Panc1 (cell line): ENCODE measurements at regions not wholly inside any gene's neighbourhood (a gene's known extent, or its start where the extent isn't known, plus 50 kb on each side); places are given as distances from the start of the nearest gene placed in this dataset.

ENCODE experiments used
- ATAC-seq: fragments of 200-7000 bp; cut with Tn5 transposase; 2 replicates; pipeline ENCODE4 v1.9.1; 2020; ENCODE audit warnings: mild to moderate bottlenecking, moderate library complexity
- BruUV-seq: library from RNA; stranded (reverse); fragments of 400-500 nt; replicated peaks from 2 replicates; lab custom pipeline; 2021; lab: Mats Ljungman, UMichigan
- CTCF ChIA-PET: fragments of 300-600 bp; sonication (Branson Sonifier 250); formaldehyde crosslinking; loops from one replicate; lab custom pipeline; 2022; ENCODE audit warnings: antibody characterized with exemption; lab: Charles Lee
- POLR2A ChIA-PET: fragments of 300-600 bp; sonication (Branson Sonifier 250); formaldehyde crosslinking; loops from one replicate; lab custom pipeline; 2022; ENCODE audit warnings: antibody characterized with exemption; lab: Charles Lee
- DNase-seq: peaks from one replicate; pipeline ENCODE4 v3.0.0-alpha.2; 2010; ENCODE audit warnings: low read depth, low spot score
- H3K27ac ChIP-seq: 2 replicates; pipeline ENCODE4 v1.5.1; 2011; ENCODE audit warnings: mild to moderate bottlenecking, low read length, inconsistent platforms
- H3K27me3 ChIP-seq: fragments of 200-500 bp; sonication (Bioruptor generic); 2 replicates; pipeline ENCODE4 v1.6.0; 2014; ENCODE audit warnings: low read length, inconsistent platforms; ENCODE audit not compliant: control insufficient read depth, insufficient read depth
- H3K36me3 ChIP-seq: fragments of 200-500 bp; sonication (Bioruptor generic); 2 replicates; pipeline ENCODE4 v1.5.1; 2014; ENCODE audit warnings: inconsistent platforms, mild to moderate bottlenecking, low read length, moderate library complexity; ENCODE audit not compliant: control insufficient read depth, insufficient read depth
- H3K4me1 ChIP-seq: 2 replicates; pipeline ENCODE4 v1.5.1; 2011; ENCODE audit warnings: inconsistent platforms, mild to moderate bottlenecking, low read length, moderate library complexity; ENCODE audit not compliant: control insufficient read depth, insufficient read depth
- H3K4me3 ChIP-seq, 2 experiments: 2 replicates each; pipeline ENCODE4 v1.5.1; 2011 to 2012; ENCODE audit warnings: low read depth in 2 of 2, low read length in 2 of 2, mild to moderate bottlenecking in 2 of 2, inconsistent platforms in 1 of 2, moderate library complexity in 1 of 2
- H3K9me3 ChIP-seq: fragments of 200-500 bp; sonication (Bioruptor generic); 2 replicates; pipeline ENCODE4 v1.5.1; 2014; ENCODE audit warnings: low read depth, mild to moderate bottlenecking, inconsistent platforms, low read length, moderate library complexity; ENCODE audit not compliant: control insufficient read depth, insufficient read depth
- CTCF ChIP-seq: fragments of 450-650 bp; IDR thresholded peaks from 2 replicates; pipeline ENCODE4 v1.5.1; 2017; ENCODE audit warnings: mild to moderate bottlenecking
- POLR2AphosphoS5 ChIP-seq: IDR thresholded peaks from 2 replicates; pipeline ENCODE4 v1.6.1; 2012; ENCODE audit warnings: mild to moderate bottlenecking, low read depth, low read length, moderate library complexity
- REST ChIP-seq, 2 experiments: IDR thresholded peaks; 2 replicates each; pipeline ENCODE4 v1.6.1; 2011 to 2012; ENCODE audit warnings: low read depth in 2 of 2, control low read depth in 1 of 2, low read length in 1 of 2, mild to moderate bottlenecking in 1 of 2, moderate library complexity in 1 of 2; ENCODE audit not compliant: insufficient read depth in 1 of 2
- SIN3A ChIP-seq: IDR thresholded peaks from 2 replicates; pipeline ENCODE4 v1.6.1; 2012; ENCODE audit warnings: low read depth, mild to moderate bottlenecking, low read length, moderate library complexity, borderline replicate concordance; ENCODE audit not compliant: insufficient read depth
- TCF7L2 ChIP-seq: IDR thresholded peaks from 2 replicates; pipeline ENCODE4 v1.6.1; 2011; ENCODE audit warnings: mild to moderate bottlenecking, low read depth, low read length, inconsistent platforms
- in situ Hi-C: cut with HindIII; loops from 2 replicates; pipeline ENCODE4 v1.10.0; 2016; ENCODE audit warnings: low sequenced_read_pairs, low pct_unique_long_range_greater_than_20kb
- intact Hi-C: fragments of 100-400 bp; cut with micrococcal nuclease; formaldehyde crosslinking; loops from one replicate; pipeline ENCODE4 v1.10.0; 2022; ENCODE audit not compliant: unreplicated experiment

GRCh38 chr3:150170852-150171520 is 200.3 kb upstream of the PFN2 start:
- Histone ChIP-seq H3K4me1 (no peaks in the 10 kb centered on the region), H3K27ac (no peak overlapping the region), H3K9me3 (no peaks in the 10 kb centered on the region), H3K27me3 (no peaks in the 10 kb centered on the region), H3K4me3 (no peak overlapping the region), H3K36me3 (no peaks in the 10 kb centered on the region)
- DNase-seq (no peak), ATAC-seq (peak; percentile 45; the same call in 1 of the 2 replicates)
- BruUV-seq = no TSS peak
- ChIA-PET POLR2A (interaction anchor here (0.7 kb wide), 1 partner anchor 99 kb away, joined by 4 read pairs; no protein-coding TSS in a partner anchor), CTCF (no interaction called here)
- in situ Hi-C loops = no loop called here
- intact Hi-C loops = no loop called here
- TF ChIP-seq REST (IDR thresholded peaks at IDR 0.05; ENCODE audit: insufficient read depth in 1 of 2, low read depth in 2 of 2, low read length in 1 of 2) = no peak
- no peak for TF ChIP-seq TCF7L2
- TF ChIP-seq SIN3A = no peak
- no peak for TF ChIP-seq CTCF
- no peak for TF ChIP-seq POLR2AphosphoS5

- H3K4me1 ChIP-seq = no peaks in the 10 kb centered on the region
- no peaks in the 10 kb centered on the region for H3K36me3 ChIP-seq
- no peaks in the 10 kb centered on the region for H3K9me3 ChIP-seq
- intact Hi-C loops (no loop called here), in situ Hi-C loops (no loop called here)
- no TSS peak for BruUV-seq
- no peaks in the 10 kb centered on the region for H3K27me3 ChIP-seq
- ATAC-seq (no peak), DNase-seq (no peak)
- no peak for TF ChIP-seq REST (IDR thresholded peaks at IDR 0.05; ENCODE audit: insufficient read depth in 1 of 2, low read depth in 2 of 2, low read length in 1 of 2)
- TF ChIP-seq SIN3A = no peak
- TF ChIP-seq POLR2AphosphoS5 = no peak
- TF ChIP-seq TCF7L2 = no peak
- TF ChIP-seq CTCF = no peak
- POLR2A ChIA-PET = no interaction called here
- CTCF ChIA-PET = no interaction called here
- H3K27ac ChIP-seq = 0 out of 2 replicates have a peak overlapping the region, but pooled peaks have one; percentile 40
- H3K4me3 ChIP-seq = no peak overlapping the region
Observed at GRCh38 chr3:150169330-150169940, 198.7 kb upstream of the PFN2 start.
